ENCODE measurements at regions not wholly inside any gene's neighbourhood (a gene's known extent, or its start where the extent isn't known, plus 50 kb on each side); places are given as distances from the start of the nearest gene placed in this dataset.

DNA sequence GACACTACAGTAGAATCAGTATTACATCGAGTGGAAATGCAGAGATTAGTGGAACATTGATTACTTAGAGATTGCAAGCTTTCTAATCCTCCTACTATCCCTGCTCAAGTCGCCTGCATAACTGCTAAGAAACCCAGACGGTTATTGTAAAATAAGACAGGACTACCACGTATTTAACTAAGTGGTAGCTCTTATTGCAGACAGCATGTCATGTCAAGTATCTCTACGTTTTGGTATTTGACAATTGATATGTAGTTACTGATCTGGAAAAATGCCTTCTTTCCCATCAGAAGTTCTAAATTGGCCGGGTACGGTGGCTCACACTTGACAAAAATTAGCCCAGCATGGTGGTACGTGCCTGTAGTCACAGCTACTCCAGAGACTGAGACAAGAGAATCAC lies 404.1 kb downstream of the CBLN2 start:
- H3K4me1 Mint-ChIP-seq, result no peaks in the 10 kb centered on the region
- no peak for ATAC-seq
- H3K4me3 Mint-ChIP-seq, result no peak overlapping the region
- H3K27me3 Mint-ChIP-seq (ENCODE audit: low read depth), result peaks cover 4% of the 10 kb centered on the region; the same call in 1 of the 2 replicates
- H3K36me3 Mint-ChIP-seq, result peaks cover 3% of the 10 kb centered on the region
- TF ChIP-seq ZNF219 (CRISPR knock-in tag; IDR thresholded peaks at IDR 0.05; ENCODE audit: borderline replicate concordance) (no peak), MYBL2 (CRISPR knock-in tag; IDR thresholded peaks at IDR 0.05) (no peak), CBFB (CRISPR knock-in tag; IDR thresholded peaks at IDR 0.05; ENCODE audit: low read depth) (no peak), PRRX2 (CRISPR knock-in tag; IDR thresholded peaks at IDR 0.05) (no peak), GABPB1 (CRISPR knock-in tag; IDR thresholded peaks at IDR 0.05) (no peak), NFYB (CRISPR knock-in tag; conservative IDR thresholded peaks at IDR 0.05; ENCODE audit: low read depth) (no peak), EMX1 (CRISPR knock-in tag; IDR thresholded peaks at IDR 0.05) (no peak), ETV6 (CRISPR knock-in tag; IDR thresholded peaks at IDR 0.05) (no peak), IRF2 (CRISPR knock-in tag; IDR thresholded peaks at IDR 0.05; ENCODE audit: borderline replicate concordance, low read depth) (no peak), ZNF396 (CRISPR knock-in tag; IDR thresholded peaks at IDR 0.05; ENCODE audit: borderline replicate concordance) (no peak)
- TF ChIP-seq, protein P1, sequence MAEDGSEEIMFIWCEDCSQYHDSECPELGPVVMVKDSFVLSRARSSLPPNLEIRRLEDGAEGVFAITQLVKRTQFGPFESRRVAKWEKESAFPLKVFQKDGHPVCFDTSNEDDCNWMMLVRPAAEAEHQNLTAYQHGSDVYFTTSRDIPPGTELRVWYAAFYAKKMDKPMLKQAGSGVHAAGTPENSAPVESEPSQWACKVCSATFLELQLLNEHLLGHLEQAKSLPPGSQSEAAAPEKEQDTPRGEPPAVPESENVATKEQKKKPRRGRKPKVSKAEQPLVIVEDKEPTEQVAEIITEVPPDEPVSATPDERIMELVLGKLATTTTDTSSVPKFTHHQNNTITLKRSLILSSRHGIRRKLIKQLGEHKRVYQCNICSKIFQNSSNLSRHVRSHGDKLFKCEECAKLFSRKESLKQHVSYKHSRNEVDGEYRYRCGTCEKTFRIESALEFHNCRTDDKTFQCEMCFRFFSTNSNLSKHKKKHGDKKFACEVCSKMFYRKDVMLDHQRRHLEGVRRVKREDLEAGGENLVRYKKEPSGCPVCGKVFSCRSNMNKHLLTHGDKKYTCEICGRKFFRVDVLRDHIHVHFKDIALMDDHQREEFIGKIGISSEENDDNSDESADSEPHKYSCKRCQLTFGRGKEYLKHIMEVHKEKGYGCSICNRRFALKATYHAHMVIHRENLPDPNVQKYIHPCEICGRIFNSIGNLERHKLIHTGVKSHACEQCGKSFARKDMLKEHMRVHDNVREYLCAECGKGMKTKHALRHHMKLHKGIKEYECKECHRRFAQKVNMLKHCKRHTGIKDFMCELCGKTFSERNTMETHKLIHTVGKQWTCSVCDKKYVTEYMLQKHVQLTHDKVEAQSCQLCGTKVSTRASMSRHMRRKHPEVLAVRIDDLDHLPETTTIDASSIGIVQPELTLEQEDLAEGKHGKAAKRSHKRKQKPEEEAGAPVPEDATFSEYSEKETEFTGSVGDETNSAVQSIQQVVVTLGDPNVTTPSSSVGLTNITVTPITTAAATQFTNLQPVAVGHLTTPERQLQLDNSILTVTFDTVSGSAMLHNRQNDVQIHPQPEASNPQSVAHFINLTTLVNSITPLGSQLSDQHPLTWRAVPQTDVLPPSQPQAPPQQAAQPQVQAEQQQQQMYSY (CRISPR knock-in tag; IDR thresholded peaks at IDR 0.05), result no peak
- TF ChIP-seq, protein P2, sequence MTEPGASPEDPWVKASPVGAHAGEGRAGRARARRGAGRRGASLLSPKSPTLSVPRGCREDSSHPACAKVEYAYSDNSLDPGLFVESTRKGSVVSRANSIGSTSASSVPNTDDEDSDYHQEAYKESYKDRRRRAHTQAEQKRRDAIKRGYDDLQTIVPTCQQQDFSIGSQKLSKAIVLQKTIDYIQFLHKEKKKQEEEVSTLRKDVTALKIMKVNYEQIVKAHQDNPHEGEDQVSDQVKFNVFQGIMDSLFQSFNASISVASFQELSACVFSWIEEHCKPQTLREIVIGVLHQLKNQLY (CRISPR knock-in tag; IDR thresholded peaks at IDR 0.05), result no peak
- TF ChIP-seq, protein P3, sequence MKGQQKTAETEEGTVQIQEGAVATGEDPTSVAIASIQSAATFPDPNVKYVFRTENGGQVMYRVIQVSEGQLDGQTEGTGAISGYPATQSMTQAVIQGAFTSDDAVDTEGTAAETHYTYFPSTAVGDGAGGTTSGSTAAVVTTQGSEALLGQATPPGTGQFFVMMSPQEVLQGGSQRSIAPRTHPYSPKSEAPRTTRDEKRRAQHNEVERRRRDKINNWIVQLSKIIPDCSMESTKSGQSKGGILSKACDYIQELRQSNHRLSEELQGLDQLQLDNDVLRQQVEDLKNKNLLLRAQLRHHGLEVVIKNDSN (CRISPR knock-in tag; IDR thresholded peaks at IDR 0.05), result no peak
- TF ChIP-seq, protein P4, sequence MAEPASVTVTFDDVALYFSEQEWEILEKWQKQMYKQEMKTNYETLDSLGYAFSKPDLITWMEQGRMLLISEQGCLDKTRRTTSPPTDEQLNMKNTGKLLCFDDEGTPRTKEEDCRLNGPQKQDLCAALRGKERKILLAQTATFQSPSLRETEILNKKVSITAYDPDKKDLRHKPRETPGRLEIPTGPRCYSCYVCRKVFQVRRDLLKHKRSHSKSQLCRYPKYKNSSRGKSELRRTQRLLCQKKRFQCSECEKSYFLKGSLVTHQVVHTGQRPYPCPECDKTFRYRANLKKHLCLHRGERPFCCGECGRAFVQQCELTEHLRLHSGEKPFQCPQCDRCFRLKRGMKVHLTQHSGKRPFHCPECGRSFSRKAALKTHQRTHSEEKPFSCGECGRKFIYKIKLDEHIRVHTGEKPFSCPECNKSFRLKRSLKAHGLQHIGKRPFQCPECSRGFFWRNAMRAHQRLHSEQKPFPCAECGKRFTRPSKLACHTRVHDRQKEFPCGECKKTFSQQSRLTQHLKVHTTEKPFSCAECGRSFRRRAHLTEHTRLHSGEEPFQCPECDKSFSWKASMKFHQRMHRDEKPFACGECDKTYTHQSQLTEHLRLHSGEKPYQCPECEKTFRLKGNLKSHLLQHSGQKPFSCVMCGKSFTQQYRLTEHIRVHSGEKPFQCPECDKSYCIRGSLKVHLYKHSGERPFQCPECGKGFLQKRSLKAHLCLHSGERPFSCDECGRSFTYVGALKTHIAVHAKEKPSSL (CRISPR knock-in tag; conservative IDR thresholded peaks at IDR 0.05), result no peak
- TF ChIP-seq, protein P5, sequence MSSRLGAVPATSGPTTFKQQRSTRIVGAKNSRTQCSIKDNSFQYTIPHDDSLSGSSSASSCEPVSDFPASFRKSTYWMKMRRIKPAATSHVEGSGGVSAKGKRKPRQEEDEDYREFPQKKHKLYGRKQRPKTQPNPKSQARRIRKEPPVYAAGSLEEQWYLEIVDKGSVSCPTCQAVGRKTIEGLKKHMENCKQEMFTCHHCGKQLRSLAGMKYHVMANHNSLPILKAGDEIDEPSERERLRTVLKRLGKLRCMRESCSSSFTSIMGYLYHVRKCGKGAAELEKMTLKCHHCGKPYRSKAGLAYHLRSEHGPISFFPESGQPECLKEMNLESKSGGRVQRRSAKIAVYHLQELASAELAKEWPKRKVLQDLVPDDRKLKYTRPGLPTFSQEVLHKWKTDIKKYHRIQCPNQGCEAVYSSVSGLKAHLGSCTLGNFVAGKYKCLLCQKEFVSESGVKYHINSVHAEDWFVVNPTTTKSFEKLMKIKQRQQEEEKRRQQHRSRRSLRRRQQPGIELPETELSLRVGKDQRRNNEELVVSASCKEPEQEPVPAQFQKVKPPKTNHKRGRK (CRISPR knock-in tag; IDR thresholded peaks at IDR 0.05; ENCODE audit: borderline replicate concordance), result no peak
- TF ChIP-seq, protein P6, sequence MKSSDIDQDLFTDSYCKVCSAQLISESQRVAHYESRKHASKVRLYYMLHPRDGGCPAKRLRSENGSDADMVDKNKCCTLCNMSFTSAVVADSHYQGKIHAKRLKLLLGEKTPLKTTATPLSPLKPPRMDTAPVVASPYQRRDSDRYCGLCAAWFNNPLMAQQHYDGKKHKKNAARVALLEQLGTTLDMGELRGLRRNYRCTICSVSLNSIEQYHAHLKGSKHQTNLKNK (CRISPR knock-in tag; IDR thresholded peaks at IDR 0.05), result no peak
- TF ChIP-seq, protein P7, sequence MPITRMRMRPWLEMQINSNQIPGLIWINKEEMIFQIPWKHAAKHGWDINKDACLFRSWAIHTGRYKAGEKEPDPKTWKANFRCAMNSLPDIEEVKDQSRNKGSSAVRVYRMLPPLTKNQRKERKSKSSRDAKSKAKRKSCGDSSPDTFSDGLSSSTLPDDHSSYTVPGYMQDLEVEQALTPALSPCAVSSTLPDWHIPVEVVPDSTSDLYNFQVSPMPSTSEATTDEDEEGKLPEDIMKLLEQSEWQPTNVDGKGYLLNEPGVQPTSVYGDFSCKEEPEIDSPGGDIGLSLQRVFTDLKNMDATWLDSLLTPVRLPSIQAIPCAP (CRISPR knock-in tag; IDR thresholded peaks at IDR 0.05), result no peak
- ChIA-PET CTCF (no interaction called here), POLR2A (no interaction called here)
- no peak overlapping the region for H3K27ac Mint-ChIP-seq
- peaks cover 32% of the 10 kb centered on the region for H3K9me3 Mint-ChIP-seq
- no peak for DNase-seq (ENCODE audit: low spot score)
